KOPT-K1 (cell line): ENCODE measurements at regions not wholly inside any gene's neighbourhood (a gene's known extent, or its start where the extent isn't known, plus 50 kb on each side); places are given as distances from the start of the nearest gene placed in this dataset.

Experiments
- H3K27ac ChIP-seq: fragments of 200-600 bp; sonication (generic); 2 replicates; pipeline ENCODE4 v1.5.1; 2016; ENCODE audit warnings: antibody characterized with exemption, mild to moderate bottlenecking, low read depth, low read length; ENCODE audit not compliant: poor library complexity, severe bottlenecking
- H3K36me3 ChIP-seq: fragments of 200-600 bp; sonication (generic); 2 replicates; pipeline ENCODE4 v1.5.1; 2017; ENCODE audit warnings: antibody characterized with exemption, mild to moderate bottlenecking, low read length, moderate library complexity; ENCODE audit not compliant: insufficient read depth
- H3K9me3 ChIP-seq: fragments of 200-600 bp; sonication (generic); 2 replicates; pipeline ENCODE4 v1.5.1; 2017; ENCODE audit warnings: antibody characterized with exemption, low read length, mild to moderate bottlenecking; ENCODE audit not compliant: insufficient read depth, poor library complexity, severe bottlenecking

DNA sequence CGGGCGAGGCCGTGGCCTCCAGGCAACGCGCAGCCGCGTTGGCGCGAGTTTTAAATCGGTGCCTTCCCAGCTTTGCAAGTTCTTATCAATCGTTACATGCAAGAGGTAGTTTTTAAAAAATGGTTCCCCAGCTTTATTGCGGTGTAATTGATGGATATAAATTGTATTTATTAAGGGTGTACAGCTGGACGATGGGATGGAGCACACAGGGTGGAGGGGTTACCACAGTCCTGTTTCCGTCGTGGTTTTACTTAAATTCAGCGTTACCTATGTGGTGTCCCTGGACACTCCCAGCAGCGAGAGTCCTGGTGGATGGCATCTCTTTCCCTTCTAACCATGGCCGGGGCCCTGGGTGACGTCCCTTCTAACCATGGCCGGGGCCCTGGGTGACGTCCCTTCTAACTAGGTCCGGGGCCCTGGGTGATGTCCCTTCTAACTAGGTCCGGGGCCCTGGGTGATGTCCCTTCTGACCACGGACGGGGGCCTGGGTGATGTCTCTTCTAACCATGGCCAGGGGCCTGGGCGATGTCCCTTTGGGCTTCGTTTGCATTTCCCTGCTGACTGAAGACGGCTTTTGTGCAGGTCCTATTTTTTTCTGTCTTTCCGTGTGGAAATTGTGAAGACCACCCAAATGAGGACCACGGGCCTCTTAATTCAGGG, 97.9 kb downstream of the TNFAIP2 start:
- Histone ChIP-seq H3K27ac (no peak overlapping the region), H3K9me3 (peaks cover 4% of the 10 kb centered on the region), H3K36me3 (no peaks in the 10 kb centered on the region)

DNA sequence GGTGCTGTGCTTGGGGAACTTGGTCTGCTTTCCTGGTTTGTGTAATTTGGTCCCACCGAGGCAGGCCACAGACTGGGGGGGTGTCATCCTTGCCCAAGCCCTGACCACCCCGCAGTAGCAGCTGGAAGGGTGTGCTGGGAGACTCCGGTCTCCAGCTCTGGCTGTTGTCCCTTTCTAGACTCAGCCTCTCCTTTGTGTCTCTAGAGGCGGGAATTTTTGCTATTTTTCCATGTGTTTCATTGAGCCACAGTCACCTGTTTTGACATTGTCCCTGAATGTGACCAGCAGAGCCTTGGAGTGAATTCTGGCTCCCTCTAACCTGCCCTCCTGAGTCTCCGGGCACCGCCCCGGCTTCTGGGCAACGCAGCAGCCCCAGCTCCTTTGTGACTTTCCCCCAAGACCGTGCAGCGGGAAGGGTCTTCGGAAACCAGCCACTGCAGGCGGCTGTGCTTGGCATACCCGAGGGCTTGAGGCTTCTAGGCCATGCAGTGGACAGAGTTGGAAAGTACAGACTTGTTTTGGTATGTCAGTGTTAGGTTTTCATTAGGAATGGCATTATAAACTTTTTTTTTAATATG, 98.6 kb downstream of the TNFAIP2 start:
- Histone ChIP-seq H3K9me3 (peaks cover 4% of the 10 kb centered on the region), H3K36me3 (no peaks in the 10 kb centered on the region), H3K27ac (no peak overlapping the region)

DNA sequence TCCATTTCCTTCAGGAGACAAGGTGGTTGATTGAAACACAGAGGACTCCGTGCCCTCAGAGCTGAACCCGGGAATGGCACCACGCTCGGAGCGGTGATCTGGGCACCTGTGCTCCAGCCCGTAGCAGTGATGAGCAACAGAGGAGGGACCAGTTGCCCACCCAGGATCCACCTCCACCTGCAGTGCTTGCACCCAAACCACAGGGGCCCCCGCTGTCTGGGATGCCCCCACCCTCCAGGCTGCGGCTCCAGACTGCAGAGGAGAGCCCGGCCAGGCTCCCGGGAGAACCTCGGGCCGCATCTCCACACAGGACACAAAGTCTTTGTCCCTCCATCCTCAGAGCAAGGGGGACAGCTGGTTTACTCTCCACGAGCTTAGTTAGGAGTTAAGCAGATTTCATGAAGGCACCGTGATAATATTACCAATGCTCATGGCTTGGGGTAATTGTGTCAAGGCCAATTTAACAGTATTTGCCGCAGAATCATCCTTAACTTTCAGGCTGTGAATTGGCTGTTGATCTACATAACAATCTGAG, 100.6 kb downstream of the TNFAIP2 start:
- H3K36me3 ChIP-seq = no peaks in the 10 kb centered on the region
- no peak overlapping the region for H3K27ac ChIP-seq
- H3K9me3 ChIP-seq = no peaks in the 10 kb centered on the region

DNA sequence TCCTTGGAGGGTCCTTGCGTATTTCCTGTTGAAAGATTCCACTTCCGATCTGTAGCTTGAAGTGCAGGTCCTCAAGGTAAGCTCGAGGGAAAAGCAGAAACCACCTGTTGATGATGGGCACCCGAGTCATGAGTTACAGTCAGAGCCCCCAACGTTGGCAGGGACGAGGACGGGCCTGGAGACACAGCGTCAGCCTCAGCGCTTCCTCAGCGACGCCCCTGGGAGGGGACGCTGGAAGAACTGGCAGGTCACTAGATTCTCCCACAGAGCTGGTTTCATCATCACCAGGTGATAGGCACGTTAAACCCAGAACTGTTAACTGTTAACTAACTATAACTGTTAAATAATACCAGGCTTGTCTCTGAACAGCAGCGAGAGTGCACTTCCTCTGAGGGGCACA, 101.8 kb downstream of the TNFAIP2 start:
- H3K9me3 ChIP-seq = no peaks in the 10 kb centered on the region
- H3K36me3 ChIP-seq = no peaks in the 10 kb centered on the region
- no peak overlapping the region for H3K27ac ChIP-seq

DNA sequence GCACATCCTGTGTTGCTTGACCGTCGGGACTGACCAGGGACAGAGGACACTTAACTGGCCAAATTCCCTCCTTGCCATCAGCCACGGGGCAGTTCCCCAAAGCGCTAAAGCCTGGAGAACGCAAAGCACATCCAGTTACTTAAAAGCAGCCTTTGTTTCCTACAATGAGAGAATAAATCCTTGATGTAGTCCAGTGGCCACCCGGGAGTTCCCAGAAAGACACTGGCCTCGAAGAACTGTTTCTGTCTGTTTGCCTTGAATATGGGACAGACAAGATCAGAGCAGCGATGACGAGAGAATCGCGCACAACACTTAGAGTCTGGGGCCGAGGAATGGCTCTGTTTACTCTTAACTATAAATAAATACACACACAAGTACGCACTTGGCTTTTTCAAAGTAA, 102.2 kb downstream of the TNFAIP2 start:
- Histone ChIP-seq H3K9me3 (no peaks in the 10 kb centered on the region), H3K27ac (no peak overlapping the region), H3K36me3 (no peaks in the 10 kb centered on the region)

DNA sequence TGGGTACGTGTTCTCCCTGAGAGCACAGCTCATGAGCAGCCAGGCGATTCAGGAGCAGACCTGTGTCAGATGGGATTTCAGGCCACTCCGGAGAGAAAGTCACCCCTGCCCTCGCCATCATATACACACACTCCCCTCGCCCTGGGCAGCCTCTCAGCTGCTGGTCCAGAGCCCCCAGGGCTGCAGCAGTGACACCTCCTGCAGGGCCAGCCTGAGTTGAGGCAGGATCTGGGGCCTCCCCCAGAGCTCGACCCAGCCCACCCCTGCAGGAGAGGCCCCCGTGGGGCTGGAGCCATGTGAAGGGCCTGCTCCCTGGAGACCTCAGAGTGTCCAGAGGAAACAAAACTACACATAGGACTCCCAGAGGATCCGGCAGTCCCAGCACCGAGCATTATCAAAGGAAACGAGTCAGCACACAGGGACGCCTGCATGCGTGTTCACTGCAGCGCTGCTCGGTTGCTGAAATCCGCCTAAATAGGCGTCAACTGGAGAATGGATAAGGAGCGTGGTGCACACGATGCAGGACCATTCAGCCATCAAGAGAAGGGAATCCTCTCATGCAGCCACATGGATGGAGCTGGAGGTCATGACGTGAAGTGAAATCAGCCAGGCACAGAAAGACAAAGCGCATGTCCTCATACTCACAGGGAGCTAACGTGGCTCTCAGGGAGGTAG, 104.0 kb downstream of the TNFAIP2 start:
- H3K9me3 ChIP-seq = no peaks in the 10 kb centered on the region
- H3K27ac ChIP-seq = no peak overlapping the region
- H3K36me3 ChIP-seq = no peaks in the 10 kb centered on the region

DNA sequence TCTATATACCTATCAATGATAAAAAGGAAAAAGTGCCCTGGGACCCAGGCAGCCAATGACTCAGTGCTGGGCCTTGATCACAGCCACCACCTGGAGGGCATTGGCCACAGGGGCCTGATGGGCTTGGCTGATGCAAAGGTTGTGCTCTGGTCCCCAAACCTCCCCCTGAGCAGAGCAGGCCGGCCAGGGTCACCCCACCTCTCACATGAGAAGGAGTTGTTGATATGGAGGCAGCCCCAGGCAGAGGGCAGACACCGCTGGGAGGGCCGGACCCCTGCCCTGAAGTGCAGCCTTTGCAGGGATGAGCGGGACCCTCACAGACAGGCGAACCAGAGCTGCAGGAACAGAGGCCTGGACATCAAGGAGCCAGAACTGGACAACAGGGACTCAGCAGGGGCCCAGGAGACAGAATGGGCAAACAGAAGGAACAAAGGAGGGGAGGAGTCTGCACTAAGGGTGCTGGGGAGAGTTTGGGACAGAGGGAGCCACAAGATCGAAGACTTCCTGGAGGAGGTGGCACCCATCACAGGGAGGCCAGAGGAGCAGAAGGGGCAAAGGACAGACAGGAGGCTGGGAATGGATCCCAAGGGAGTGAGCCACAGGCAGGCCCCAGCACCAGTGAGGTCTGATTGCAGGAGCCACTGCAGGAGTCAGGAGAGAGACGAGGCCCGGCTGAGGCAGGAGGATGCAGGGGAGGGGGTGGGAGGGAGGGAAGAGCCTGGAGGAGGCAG, 105.0 kb downstream of the TNFAIP2 start:
- Histone ChIP-seq H3K36me3 (no peaks in the 10 kb centered on the region), H3K9me3 (no peaks in the 10 kb centered on the region), H3K27ac (no peak overlapping the region)

DNA sequence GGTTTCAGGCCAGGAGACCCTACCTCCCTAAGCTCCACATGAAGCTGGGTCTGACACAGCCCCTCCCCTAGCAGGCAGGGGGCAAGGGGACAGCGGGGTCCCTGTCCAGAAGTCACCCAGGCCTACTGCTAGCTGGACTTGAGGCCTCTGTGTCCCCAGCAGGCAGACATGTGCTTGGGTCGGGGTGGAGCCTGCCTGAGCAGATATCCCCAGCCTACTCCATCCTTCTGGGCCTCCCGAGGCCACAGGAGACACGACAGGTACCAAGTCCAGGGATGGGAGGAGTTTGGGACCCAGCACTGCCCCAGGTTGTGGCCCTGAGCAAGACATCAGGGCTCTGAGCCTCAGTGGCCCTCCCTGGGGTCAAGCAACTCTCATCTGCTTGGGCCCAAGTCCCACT, 105.2 kb upstream of the EIF5 start:
- Histone ChIP-seq H3K27ac (no peak overlapping the region), H3K9me3 (no peaks in the 10 kb centered on the region), H3K36me3 (no peaks in the 10 kb centered on the region)

DNA sequence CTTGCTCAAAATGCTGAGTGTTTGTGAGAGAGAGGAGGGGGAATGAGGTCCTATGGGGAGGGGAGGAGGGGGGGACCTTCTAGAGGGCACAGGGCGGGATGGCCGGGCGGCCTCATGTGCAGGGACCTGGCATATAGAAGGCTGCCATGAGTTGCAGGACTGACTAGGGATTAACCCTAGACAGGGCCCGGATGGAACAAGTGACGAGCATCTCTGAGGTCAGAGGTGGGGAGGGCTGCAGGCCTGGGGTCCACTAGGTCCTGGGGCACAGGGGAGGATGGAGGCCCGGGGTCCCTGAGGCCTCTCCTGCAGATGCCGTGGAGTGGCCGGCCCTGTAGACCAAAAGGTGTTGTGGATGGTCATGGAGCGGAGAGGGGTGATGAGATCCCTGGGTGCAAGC, 104.0 kb upstream of the EIF5 start:
- no peak overlapping the region for H3K27ac ChIP-seq
- H3K9me3 ChIP-seq = no peaks in the 10 kb centered on the region
- no peaks in the 10 kb centered on the region for H3K36me3 ChIP-seq

DNA sequence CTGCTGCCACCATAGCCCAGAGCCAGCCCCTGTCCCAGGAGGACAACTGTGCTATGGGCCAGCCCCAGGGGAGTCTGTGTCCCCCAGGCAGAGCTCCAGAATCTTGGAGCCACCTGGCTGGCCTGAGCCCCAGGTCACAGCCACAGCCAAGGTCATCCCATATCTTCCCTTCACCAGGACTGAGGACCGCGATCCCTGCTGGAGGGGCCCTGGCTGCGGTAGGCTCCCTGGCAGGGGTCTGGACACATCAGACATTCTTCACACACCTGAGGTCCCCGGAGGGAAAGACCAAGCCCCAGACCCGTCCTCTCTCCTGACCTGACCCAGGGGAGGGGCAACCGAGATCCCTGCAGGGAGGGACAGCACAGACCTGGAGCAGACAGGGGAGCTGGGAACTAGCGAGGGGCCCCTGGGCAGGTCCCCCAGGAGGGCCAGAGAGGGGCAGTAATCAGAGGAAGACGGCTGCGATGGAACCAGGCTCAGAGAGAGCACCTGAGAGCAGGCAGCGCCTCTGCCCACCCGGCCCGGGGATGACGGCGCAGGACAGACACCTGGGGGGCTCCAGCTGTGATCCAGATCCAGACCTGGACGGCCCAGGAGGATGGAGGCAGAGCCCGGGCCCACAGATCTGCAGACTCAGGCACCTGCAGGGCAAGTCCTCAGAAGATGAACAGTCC, 103.2 kb upstream of the EIF5 start:
- no peaks in the 10 kb centered on the region for H3K36me3 ChIP-seq
- H3K27ac ChIP-seq = no peak overlapping the region
- H3K9me3 ChIP-seq = no peaks in the 10 kb centered on the region

DNA sequence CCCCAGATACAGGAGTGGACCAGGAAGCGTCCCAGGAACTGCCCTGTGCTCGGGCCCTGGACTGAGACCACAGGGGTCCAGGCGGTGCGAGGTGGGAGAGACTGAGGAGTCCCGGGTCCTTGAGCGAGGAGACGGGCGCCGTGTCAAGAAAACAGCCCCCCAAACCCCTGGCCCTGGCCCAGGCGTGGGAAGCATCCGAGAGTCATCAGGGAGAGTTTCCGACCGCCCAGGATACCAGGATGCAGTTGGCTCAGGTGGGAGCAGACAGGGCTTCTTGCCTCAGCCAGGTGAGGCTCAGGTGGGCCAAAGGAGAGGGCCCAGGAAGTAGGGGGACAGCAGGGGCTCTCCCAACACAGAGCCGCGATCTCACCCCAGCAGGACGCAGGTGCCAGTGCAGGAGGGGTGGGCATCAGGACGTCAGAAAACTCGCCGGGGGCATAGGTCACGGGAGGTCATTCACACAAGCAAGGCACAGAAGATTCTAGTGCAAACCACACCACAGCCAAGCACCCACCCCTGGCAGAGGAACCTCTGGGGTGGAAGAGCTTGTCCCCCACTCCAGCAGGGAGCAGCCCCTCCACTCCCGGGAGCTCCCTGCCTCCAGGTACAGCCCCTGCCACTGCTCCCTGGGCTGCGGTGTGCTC, 102.5 kb upstream of the EIF5 start:
- Histone ChIP-seq H3K9me3 (peaks cover 4% of the 10 kb centered on the region), H3K27ac (no peak overlapping the region), H3K36me3 (no peaks in the 10 kb centered on the region)

DNA sequence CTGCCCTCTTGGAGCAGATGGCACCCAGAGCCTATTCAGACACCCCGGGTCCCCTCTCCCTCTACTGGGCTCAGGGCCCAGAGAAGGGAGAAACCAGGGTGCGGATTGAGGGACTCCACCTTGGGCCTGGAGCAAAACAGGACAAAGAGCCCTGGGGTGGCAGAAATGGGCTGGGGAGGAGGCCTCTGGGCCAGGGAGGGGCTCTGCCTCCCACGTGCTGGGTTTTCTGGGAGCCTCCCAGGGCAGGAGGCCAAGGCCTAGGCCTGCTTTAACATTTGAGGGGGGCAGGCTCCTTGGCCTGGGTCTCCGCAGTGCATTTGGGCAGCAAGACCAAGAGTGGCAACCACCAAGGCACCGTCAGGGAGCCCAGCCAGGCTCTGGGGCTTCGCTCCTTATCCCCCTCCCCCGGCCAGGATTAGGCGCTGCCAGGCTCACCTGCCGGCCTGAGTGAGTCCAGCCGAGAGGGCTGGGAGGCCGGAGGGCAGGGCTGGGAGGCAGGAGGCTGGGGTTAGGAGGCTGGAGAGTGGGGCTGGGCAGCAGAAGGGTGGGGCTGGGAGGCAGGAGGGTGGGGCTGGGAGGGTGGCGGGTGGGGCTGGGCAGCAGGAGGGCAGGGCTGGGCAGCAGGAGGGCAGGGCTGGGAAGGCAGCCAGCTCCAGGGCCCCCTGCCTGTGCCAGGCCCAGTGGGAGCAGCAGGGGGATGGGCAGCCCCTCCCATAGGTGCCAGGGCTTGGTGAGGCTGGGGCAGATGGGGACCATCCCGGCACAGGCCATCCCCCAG, 101.8 kb upstream of the EIF5 start:
- Histone ChIP-seq H3K9me3 (peaks cover 11% of the 10 kb centered on the region), H3K36me3 (no peaks in the 10 kb centered on the region), H3K27ac (no peak overlapping the region)

DNA sequence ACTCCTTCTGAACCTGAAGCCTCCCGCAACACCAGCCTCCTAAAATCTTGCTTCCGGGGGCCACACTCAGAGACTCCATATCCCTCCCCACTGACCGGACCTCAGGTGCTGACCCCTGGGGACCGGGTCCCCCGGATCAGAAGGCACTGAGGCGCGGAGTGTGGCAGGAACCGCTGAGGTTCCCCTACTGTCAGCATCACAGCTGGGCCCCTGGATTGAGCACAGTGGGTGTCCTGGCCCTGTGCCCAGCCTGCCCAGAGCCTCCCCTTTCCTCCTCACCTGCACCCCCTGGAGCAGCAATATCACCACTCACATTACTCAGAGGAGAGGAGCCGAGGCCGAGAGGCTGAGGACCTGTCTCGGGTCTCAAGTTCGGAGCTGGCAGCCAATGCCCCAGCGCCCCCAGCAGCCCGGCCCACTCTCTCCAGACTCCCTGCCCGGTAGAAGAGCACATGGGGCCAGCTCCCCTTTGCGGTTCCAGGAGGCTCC, 101.2 kb upstream of the EIF5 start:
- H3K36me3 ChIP-seq = no peaks in the 10 kb centered on the region
- peaks cover 18% of the 10 kb centered on the region for H3K9me3 ChIP-seq
- H3K27ac ChIP-seq = no peak overlapping the region

DNA sequence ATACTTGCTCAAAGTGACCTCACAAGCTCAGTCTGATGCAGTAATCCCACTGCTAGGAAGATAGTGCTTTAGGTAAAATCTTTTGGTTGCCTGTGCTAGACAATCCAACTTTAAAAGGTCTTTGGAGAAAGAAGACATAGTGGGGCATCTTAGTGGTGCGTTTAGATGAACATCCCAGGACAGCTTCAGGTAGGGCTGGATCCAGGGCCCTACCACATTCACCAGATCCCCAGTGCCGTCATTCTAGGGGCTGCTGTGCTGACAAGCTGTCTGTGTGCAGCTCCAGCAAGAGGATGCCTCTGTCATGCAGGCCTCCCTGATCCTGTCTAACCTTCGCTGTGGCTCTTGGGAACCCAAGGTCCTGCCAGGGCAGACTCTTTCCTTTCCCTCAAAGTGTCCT, 100.7 kb upstream of the EIF5 start:
- Histone ChIP-seq H3K9me3 (peaks cover 21% of the 10 kb centered on the region), H3K36me3 (no peaks in the 10 kb centered on the region), H3K27ac (no peak overlapping the region)
